Tibial nerve (tissue), 3 donors: ENCODE measurements at regions not wholly inside any gene's neighbourhood (a gene's known extent, or its start where the extent isn't known, plus 50 kb on each side); places are given as distances from the start of the nearest gene placed in this dataset.

Experiments
- EP300 ChIP-seq, 2 donors: sonication (generic); formaldehyde crosslinking; IDR thresholded peaks; one replicate each; pipeline ENCODE4 v1.6.1; 2017; ENCODE audit warnings: antibody characterized with exemption in 2 of 2, mild to moderate bottlenecking in 1 of 2
- POLR2A ChIP-seq, 2 donors: fragments of 450-650 bp; IDR thresholded peaks; one replicate each; pipeline ENCODE4 v1.6.1; 2017; ENCODE audit warnings: antibody characterized with exemption in 2 of 2, mild to moderate bottlenecking in 2 of 2, moderate library complexity in 2 of 2

DNA sequence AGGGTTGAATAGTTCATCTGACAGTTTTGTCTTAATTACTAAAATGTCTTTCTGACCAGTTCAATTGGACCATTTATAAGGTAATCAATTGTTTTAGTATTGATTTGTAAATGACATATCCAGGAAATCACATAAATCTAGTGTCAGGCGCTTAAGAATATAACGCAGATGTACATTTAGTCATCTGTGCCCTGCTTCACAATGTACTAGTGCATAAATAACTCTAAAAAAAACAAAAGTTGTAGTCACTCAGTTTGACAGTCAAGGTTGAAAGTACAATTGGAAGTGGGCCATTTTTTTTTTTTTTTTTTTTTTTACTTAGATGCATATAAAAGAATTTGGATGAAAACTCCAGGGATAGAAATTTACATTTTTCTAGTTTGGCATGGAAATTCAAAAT lies 490.4 kb downstream of the PTPRC start:
- TF ChIP-seq EP300 (IDR thresholded peaks at IDR 0.05) (no peak), POLR2A (IDR thresholded peaks at IDR 0.05) (no peak)
